SH-SY5Y (cell line): ENCODE measurements at regions not wholly inside any gene's neighbourhood (a gene's known extent, or its start where the extent isn't known, plus 50 kb on each side); places are given as distances from the start of the nearest gene placed in this dataset.

ENCODE experiments used
- GATA2 ChIP-seq: IDR thresholded peaks from 2 replicates; pipeline ENCODE4 v1.6.1; 2011; ENCODE audit warnings: mild to moderate bottlenecking, low read depth, low read length
- GATA3 ChIP-seq: IDR thresholded peaks from 2 replicates; pipeline ENCODE4 v1.6.1; 2011; ENCODE audit warnings: low read depth, mild to moderate bottlenecking, low read length, moderate library complexity

- TF ChIP-seq GATA2 (no peak), GATA3 (no peak)
Observed at GRCh38 chr14:31966896-31967668, 110.0 kb upstream of the ARHGAP5 start.

- TF ChIP-seq GATA2 (no peak), GATA3 (no peak)
Observed at GRCh38 chr14:31967669-31967975, 109.5 kb upstream of the ARHGAP5 start.

- no peak for TF ChIP-seq GATA2
- no peak for TF ChIP-seq GATA3
Observed at GRCh38 chr14:31968107-31968810, 108.8 kb upstream of the ARHGAP5 start.

GRCh38 chr14:31968956-31969698 is 108.0 kb upstream of the ARHGAP5 start:
- no peak for TF ChIP-seq GATA2
- no peak for TF ChIP-seq GATA3

- TF ChIP-seq GATA3: no peak
- TF ChIP-seq GATA2: no peak
Observed at GRCh38 chr14:31969699-31970240, 107.3 kb upstream of the ARHGAP5 start.

- TF ChIP-seq GATA2: no peak
- TF ChIP-seq GATA3: no peak
Observed at GRCh38 chr14:31970744-31971143, 106.4 kb upstream of the ARHGAP5 start.

- no peak for TF ChIP-seq GATA3
- no peak for TF ChIP-seq GATA2
Observed at GRCh38 chr14:31971612-31972011, 105.5 kb upstream of the ARHGAP5 start.

- TF ChIP-seq GATA3 (no peak), GATA2 (no peak)
Observed at GRCh38 chr14:31977001-31977556, 100.0 kb upstream of the ARHGAP5 start.

- TF ChIP-seq GATA3 (peak; percentile 29; the same call in 1 of the 2 replicates), GATA2 (no peak)
Observed at GRCh38 chr14:31978423-31978822, 98.7 kb upstream of the ARHGAP5 start.

GRCh38 chr14:31982642-31983041 is 94.5 kb upstream of the ARHGAP5 start:
- no peak for TF ChIP-seq GATA2

- TF ChIP-seq GATA3 (no peak), GATA2 (no peak)
Observed at GRCh38 chr14:31986405-31986804, 90.7 kb upstream of the ARHGAP5 start.

GRCh38 chr14:31987721-31988120 is 89.4 kb upstream of the ARHGAP5 start:
- TF ChIP-seq GATA3: no peak
- TF ChIP-seq GATA2: no peak

- TF ChIP-seq GATA2 (no peak), GATA3 (no peak)
Observed at GRCh38 chr14:31988244-31988643, 88.9 kb upstream of the ARHGAP5 start.

GRCh38 chr14:31990183-31990857 is 86.8 kb upstream of the ARHGAP5 start:
- TF ChIP-seq GATA2 (no peak), GATA3 (no peak)
